Stimulated activated CD4-positive, alpha-beta T cell treated with anti-CD3 and anti-CD28 coated beads, Interleukin-2, amount 100 ng/mL, for 24 hours (primary cell): ENCODE measurements at regions not wholly inside any gene's neighbourhood (a gene's known extent, or its start where the extent isn't known, plus 50 kb on each side); places are given as distances from the start of the nearest gene placed in this dataset.

Experiments used
- DNase-seq, 2 donors: peaks; one replicate each; pipeline ENCODE4 v3.0.0-alpha.2; 2020

DNA sequence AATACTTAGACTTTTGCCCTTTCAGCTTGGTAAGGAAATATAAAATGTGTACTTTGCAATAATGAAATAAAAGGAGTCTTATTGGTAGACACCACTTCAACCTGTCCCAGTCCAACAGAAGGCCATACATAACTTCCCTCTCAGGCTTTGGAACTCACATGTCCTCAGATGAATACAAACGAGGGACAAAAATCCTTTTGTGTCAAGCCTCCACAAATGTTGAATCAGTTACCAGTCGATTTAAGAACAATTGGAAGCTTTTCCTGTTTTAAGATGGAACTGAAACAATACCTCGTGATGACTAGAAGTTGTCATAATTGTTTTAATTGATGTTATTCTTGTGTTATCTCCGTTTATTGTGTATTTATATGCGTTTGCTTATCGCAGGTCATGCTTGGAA is 385.1 kb upstream of the POU3F3 start:
- no peak for DNase-seq

DNA sequence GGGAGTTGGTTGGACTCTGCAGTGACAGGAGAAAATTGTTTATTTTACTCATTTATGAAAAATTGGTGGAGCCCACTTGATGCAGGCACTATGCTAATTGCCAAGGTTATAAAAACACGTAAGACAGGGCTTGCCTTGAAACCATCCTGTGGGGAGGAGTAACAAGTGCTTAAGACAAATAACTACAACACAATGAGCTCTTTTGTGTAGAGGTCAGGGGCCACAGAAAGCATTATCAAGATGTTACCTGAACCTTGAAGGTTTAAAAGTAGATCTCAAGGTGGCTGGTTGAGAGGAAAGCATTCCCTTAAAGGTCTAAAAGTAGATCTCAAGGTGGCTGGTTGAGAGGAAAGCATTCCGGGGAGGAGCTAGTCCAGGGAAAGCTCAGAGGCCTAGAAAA is 381.8 kb upstream of the POU3F3 start:
- DNase-seq, result no peak

DNA sequence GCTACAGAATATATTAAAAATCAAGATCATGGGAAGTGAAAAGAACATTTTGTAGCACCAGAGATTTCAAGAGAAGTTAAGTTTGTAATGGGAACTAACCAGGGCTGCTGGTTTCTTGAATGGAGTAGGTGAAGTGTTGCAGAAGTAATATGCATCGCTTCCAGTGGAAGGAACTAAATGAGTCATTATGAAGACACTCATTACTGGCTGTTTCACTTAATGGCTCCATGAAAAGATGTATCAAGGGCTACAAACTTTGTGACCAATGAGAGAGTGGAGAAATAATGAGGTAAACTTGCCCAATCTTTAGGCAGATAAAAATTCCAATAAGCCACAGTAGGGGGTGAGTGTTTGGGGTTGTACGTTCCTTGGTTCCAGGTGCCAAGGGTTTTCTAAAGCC is 380.4 kb upstream of the POU3F3 start:
- DNase-seq, result no peak

DNA sequence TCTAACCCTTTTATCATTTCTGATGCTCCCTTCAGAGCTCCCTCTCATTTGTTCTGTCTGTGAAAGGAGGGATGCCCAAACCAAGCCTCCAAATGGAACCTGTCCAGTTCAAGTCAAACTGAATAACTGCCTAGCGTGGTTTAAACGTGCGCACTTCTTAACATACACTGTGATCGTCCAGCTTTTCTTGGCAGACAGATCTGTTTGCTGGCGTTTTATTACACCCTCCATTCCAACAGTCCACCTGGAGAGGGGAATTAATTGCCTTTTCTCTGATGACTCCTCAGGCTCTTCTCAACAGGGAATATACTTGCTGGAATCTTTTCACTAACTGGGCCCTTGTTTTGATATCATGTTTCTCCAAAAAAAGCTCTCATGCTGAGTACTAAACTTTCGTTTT is 379.2 kb upstream of the POU3F3 start:
- no peak for DNase-seq

DNA sequence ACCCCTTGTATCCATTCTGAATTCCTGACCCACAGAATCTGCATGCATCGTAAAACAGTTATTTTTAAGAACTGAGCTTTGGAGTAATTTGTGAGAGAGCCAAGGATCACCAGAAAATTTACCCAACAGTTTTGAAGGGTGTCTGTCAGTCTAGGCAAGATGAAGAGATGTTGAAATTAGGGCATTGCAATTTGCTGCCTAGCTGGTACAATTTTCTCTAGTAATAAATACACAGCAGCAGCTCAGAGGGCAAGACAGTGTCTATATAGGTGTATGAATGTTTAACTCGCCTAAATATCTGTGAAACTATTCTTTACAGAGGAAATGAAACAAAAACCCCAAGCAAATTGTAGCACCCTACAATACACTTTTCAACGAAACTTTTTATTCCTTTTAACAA is 377.8 kb upstream of the POU3F3 start:
- no peak for DNase-seq

DNA sequence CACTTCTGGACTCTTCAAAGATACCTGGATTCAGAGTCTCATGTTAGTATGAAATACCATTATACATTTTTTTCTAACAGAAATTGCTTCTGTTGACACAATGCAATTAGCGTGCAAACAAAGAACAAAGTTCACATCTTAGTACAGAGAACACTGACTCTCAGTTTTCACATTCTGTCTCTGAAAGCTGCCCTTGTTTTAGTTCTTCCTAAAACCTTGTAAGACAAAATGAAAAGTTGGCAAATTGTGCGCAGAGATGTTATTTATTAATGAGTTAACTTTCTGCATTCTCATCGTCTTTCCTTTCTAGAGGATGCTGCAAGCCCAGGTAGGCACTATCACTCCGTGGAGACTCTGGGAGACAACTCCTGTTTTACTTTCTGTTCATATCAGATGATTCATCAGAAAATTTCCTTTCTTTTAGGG is 377.3 kb upstream of the POU3F3 start:
- DNase-seq, result no peak

DNA sequence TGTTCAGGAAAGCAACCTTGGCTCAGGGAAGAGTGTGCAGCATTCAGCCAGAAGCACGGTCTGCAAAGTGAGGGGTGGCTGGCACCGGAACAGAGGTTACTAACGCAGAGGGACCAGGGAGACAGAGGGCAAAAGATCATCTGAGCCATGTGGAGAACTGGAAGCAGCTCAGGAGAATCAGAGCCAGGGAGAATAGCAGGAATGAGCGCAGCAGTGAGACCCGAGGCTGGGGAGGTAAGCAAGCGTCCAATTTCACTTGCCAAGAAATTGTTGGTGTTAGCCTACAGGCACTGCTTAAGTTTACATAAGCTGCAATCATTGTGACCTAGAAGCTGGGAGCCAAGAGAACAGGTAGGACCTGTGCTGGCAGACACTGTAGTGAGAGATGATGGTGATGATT is 372.6 kb upstream of the POU3F3 start:
- DNase-seq, result no peak

DNA sequence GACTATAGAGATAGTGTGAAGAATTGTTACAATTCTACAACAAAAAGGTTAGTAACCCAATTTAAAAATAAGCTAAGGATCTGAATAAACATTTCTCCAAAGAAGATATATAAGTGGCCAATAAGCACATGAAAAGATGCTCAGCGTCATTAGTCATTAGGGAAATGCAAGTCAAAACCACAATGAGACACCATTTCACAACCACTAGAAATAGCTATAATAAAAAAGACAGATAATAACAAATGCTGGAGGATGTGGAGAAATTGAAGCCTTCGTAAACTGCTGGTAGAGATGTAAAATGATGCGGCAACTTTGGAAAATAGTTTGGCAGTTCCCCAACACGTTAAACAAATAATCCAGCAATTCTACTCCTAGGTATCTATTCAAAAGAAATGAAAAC is 366.5 kb upstream of the POU3F3 start:
- DNase-seq, result no peak

DNA sequence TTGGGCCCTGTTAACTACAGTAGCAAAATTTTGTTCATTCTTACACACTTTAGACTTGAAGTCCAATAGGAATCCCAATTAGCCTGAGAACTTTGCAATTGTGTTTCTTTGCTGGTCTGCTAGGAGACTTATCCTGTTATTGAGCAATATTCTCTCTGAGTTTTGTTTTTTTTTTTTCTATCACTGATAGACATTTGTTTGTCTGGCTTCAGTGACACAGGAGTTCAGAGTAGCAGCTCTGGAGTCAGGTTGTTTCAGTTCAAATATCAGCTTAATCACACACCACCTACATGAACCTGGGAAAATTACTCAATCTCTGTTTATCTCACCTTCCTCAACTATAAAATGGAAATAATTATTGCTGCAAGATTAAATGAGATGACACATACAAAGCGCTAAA is 360.2 kb upstream of the POU3F3 start:
- DNase-seq, result no peak

DNA sequence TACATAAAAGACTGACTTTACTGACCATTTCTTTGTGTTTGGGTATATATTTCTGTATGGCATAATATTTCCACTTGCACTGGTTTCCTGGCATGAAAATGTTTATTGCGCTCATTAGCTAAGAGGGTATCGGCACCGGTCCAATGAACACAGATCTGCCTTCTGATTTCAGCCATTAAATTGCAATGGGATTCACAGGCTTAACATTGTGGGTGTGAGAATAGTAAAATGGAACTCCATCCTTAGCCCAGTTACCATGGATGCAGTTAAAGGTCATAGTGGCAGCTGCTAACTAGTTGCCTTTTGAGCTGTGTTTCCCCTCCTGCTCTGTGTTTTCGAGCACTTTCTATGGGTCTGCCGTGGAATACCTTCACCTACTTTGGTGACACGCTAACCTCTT is 352.6 kb upstream of the POU3F3 start:
- no peak for DNase-seq

DNA sequence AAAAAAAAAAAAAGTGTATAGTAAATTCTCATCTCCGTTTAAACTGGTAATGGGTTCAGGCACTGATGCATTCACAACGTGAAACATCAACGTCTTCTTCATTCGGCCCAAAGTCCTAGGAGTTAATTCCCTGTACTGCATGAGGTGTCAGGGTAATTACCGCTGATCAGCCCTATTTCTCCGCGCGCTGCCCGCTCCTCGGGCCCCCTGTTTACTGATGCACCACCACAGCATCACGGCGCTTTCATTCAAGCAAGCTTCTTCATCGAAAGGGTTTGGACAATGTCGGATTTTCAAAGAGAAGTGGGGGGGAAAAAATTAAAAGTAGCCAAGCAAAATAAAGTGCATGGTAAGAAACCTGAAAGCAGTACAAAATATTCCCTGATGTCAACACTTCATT is 352.0 kb upstream of the POU3F3 start:
- no peak for DNase-seq

DNA sequence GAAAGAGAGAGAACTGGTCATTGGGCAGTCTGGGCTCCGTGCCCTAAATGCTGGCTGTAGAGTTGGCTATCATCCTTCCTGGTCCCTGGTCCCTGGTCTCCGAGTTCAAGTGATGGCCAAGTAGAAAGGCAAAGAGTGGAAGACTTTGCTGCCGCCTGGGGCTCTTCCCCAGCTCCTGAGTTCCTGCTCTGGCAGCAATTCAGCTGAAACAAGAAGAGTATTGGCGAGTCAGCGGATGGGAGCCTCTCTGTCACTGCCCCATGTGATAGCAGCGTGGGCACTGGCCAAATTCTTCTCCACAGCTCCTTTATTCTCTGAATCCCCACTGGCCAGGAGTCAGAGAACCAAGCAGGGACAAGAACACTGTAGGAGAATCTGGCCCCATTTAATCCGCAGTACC is 351.0 kb upstream of the POU3F3 start:
- no peak for DNase-seq

DNA sequence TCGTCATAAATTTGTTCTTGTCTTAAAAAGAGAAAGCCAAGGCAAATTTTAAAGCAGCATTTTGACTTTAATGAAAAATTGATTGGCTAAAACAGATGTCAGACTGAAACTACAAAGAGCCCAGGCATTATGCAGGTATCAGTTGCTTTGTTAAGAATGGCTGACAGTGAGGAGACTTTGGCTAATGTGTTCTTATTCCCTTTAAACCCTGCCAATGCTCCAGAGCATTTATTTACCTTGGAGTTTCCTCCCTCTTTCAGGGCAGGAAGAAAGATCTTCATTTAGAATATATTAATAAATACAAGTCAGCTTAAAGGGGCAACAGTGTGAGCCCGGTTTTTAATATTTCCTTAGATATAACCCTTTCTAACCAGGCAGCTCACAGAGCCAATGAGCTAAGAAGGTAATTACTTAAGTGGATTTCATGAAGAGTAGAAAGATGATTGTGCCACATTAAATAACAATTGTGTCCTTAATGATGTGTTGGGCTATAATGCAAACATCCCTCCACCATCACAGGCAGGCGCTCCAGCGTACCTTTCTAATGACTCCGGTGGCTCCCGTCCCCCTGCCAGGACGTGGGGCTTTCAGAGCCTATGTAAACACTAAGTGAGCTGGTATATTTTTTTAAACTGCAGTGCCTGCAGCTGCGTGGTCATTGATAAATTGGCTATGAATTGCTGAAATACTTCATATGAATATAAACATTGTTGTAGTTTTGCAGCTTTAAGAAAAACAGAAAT is 349.4 kb upstream of the POU3F3 start:
- no peak for DNase-seq

DNA sequence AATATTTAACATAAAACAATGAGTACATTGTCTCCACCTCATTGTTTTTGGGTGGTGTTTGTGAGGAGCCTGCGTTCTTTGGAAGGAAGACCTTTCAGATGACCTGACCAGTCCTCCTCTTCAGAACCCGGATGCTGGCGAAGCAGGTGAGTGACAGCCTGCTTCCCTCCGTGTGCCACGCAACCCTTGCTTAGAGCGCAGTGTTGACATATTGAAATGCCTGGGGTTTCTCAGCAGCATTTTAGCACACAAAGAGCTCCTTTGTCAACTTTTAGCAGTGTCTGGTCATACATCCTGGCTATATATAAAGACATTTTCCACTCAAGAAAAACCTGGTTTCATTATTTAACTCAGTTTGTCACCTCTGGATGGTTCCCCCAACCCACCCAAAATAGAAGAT is 335.7 kb upstream of the POU3F3 start:
- DNase-seq, result no peak

DNA sequence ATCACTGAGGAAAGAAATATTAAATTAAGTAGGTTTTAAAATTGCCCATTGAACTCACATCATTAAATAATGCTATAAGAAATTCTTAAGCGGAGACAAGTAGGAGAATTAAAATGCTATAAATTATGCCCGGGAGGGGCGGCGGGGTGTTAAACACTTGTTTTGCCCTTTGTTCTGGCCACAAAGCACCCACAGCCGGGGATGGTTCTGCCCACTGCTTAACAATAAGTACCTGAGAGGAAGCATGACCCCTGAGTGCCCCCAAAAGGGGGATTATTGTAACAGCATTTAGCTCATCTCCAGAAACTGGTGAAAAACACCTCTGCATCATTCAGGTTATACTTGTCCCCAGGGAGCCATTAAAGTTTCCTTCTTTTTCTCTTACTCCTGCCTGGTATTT is 332.7 kb upstream of the POU3F3 start:
- no peak for DNase-seq

DNA sequence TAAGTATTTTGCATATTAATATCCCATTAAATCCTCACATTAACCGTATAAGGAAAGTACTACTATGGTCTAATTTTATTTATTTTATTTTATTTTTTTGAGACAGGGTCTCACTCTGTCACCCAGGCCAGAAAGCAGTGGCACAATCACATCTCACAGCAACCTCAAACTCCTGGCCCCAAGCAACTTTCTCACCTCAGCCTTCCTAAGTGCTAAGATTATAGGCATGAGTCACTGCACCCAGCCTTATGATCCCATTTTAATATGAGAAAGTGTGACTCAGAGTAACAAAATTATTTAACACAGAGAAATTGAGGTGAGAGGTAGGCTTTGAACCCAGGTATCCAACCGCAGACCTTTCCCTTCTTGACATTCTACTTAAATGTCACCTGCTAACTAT is 330.0 kb upstream of the POU3F3 start:
- no peak for DNase-seq

DNA sequence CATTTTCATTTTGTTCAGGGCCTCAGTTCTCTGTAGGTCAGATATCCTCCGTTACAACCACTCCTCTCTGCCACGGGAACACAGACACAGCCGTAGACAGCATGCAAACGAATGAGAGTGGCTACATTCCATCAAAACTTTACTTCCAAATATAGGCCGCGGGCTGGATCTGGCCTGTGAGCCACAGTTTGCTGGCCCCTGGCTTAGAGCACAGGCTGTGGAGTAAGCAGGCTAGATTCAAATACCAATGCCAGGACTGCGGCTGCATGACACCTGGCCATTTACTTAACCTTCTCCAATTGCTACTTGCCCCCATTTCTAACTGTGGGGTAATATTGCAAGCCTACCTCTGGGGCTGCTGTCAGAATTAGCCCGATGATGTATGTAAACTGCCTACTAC is 325.8 kb upstream of the POU3F3 start:
- DNase-seq, result no peak

DNA sequence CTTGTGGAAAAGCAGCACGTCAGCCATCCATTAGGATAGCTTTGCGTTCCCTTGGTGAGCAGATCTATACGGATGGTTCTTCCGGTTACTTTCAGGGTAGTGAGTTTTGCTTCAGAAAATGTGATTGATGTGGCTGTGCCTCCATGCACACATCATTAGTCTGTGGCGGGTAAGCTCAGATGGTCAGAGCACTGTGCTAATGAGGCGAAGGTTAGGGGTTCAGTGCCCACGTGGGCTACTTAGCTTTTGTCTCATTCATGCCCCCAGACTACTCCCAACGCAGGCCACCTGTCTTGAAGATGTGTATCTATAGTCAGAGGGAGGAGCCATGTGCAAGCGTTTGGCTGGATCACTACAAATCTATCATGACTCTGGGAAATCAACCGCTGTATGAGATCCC is 322.8 kb upstream of the POU3F3 start:
- DNase-seq, result no peak

DNA sequence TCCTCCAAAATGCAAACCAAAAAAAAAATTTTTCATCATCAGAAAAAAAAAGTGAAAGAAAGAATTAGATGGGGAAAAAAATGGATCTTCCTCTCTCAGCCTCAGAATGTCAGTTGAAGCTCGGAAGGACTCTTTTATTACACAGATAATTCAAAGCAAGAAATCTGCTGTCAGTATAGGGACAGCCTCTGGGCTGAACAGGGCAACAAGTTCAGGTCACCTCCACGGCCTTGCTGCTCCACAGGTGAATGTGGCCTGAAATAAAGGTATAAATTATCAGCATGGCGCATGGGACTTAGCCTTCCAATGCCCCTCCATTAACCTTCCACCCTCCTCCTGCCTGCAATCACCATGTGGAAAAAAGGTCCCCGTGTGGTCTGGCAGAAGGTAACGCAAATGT is 316.8 kb upstream of the POU3F3 start:
- no peak for DNase-seq

DNA sequence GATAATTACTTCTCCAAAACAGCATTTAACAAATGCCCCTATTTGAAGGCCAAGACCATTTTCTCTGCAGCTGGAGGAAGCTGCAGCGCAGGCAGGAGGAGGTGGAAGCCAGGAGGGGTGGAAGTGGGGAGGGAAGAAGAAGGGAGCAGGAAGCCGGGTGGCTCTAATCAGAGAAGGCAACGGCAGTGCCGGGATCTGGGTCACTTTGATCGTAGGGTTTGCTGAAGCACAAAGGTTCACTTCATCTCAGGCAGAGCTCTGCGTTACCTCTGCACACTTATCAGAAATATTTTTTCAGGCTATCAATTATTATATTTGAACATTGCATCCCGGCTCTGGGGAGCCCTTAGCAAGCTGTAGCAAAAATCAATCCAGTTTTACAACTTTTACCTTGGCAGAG is 315.8 kb upstream of the POU3F3 start:
- no peak for DNase-seq

DNA sequence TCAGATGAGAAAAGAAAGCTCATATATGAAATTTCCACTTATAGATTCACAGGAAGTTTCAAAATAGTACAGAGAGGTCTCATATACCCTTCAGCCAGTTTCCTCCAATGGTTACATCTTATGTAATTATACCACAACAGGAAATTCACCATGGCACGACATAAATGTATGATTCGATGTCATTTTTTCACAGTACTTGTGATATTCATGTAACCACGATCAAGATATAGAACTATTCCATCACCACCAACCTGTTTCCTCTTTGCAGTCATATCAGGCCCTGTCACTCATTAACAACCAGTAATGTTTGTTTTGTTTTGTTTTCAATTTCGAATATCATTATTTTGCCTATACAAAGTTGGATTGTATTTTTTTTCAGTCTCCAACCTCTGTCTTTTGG is 314.3 kb upstream of the POU3F3 start:
- DNase-seq, result no peak

DNA sequence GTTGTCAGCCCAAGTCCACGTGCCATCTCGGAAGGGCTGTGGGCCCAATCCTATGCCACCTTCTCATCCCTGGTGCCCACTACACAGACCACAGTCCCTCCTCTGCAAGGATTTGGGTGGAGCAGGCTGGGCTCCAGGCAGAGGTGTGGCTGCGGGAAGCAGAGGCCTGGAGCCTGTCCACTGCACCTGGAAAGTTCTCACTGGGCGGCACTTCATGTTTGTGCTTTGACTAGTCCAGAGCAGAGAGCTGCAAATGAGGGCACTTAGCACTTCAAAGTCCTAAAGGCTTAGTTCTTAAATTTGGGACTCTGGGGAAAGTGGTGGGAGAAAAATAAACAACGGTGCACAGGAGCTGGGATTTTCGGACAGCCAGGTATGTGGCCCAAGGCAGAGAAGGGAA is 308.9 kb upstream of the POU3F3 start:
- no peak for DNase-seq

DNA sequence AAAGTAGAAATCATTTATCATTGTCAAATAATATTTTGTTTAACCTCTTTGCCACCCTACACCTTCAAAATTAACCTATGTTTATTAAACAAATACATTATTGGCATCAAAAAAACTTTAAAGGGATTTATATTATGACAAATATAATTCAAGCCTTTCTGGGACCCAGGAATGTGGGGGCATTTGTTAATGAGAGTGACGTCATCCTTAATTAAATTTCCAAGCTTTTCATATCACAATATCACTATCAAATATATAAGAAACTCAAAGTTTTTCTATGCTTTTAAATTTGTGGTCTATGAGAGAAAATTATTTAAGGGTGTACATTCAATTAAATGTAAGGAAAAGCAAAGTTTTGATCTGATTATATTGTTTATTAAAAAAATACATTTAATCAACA is 307.4 kb upstream of the POU3F3 start:
- DNase-seq, result no peak

DNA sequence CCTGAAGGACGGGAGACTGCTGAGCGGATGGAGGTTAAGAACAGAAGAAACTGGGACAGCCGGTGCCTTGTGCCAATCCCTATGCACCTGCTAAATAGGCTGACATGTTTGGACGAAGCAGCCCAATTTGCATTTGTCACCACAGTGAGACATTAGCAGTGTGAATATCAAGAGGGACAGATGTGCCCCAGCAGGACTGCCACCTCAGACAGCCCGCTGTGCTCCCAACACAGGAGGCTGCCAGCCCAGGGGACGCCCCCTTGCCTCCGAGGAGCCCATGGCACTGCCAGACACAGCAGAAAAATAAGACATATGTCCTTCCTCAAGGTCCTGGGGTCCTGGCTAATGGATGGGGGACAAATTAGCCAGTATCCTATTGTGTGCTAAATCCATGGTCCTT is 306.7 kb upstream of the POU3F3 start:
- DNase-seq, result no peak

DNA sequence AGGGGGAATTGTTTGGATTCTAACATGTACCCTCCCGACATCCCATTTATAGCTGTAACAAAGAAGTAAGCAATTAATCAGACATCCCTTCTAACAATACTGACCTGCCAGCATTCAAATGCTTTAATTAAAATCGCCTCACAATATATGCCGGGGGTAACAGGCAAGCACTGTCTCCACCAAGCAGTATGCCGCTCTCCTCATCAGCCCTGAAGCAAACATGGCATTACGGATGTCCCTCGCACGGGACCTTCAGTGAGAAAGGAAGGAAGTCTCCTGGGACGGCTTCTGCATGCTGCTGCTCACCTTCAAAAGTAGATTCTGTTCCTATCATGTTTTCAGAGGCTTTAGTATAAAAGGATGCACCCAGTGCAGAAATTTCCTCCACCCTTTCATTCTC is 292.7 kb upstream of the POU3F3 start:
- DNase-seq, result no peak

DNA sequence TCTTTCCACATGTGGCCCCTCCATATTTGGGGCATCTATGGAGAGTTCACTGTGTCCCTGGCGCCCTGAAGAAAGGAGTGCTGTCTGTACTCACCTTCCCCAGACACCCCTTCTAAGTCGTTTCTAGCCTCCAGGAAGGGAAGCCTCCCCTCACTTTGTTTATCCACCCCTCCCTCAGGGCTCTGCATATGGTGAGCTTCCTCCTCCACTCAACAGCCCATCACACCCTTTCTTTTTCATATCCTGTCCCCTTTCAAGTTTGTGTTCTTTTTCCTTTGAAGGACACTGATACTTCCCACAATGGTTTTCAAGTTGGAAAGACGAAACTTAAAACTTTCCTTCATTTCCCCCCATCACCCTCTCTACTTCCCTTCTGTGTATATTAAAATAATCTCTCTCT is 291.4 kb upstream of the POU3F3 start:
- DNase-seq, result no peak
